ENCODE measurements at regions not wholly inside any gene's neighbourhood (a gene's known extent, or its start where the extent isn't known, plus 50 kb on each side); places are given as distances from the start of the nearest gene placed in this dataset.

DNA sequence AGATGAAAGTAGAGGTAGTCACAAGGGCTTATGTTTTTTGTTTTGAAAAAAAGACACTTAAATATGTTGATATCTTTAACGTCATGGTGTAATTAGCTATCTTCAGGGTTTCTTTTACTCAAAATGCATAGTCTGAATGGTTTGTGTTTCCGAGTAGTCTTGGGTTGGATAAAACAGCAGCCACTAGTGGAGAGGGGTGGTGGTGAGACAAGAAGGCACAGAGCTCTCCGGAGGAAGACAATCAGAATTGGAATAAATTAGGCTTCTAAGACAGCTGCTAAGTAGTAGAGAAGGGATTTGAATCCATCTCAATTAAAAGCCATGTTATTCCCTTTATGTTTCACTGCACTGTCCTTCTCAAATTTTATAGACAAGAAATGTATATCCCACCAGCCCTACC, 240.4 kb upstream of the VEGFC start:
- no peak overlapping the region for H3K9ac ChIP-seq (ENCODE audit: insufficient read depth, low read length, poor library complexity, severe bottlenecking)
- intact Hi-C loops (cut with micrococcal nuclease) = no loop called here
- 86% methylated on average over 1 of the region's 3 CpGs for WGBS (ENCODE audit: insufficient coverage)
- no peaks in the 10 kb centered on the region for H3K9me3 Mint-ChIP-seq
- H3K4me3 Mint-ChIP-seq = no peak overlapping the region
- no peaks in the 10 kb centered on the region for H3K9me3 ChIP-seq (replicated peaks in 1 of 2; ENCODE audit: control insufficient read depth in 1 of 2, insufficient read depth in 1 of 2, low read length in 2 of 2)
- no peaks in the 10 kb centered on the region for H3K27me3 Mint-ChIP-seq (ENCODE audit: low read depth in 3 of 3)
- TF ChIP-seq CTCF (IDR thresholded peaks at IDR 0.05) = no peak
- no peaks in the 10 kb centered on the region for H4K20me1 ChIP-seq (ENCODE audit: insufficient read depth, low read length)
- no peaks in the 10 kb centered on the region for H3K79me2 ChIP-seq (ENCODE audit: insufficient read depth, low read length)
- H3K27ac ChIP-seq (ENCODE audit: low read depth in 1 of 2, low read length in 2 of 2) = no peak overlapping the region
- no peak overlapping the region for H3K4me2 ChIP-seq (replicated peaks; ENCODE audit: extremely low read depth, low read length, poor library complexity, severe bottlenecking)
- no peak for DNase-seq
- no peaks in the 10 kb centered on the region for H3K27me3 ChIP-seq (ENCODE audit: control insufficient read depth in 2 of 2, insufficient read depth in 2 of 2, low read length in 2 of 2)
- H3K4me3 ChIP-seq (replicated peaks in 1 of 3; ENCODE audit: low read depth in 2 of 3, low read length in 3 of 3) = no peak overlapping the region
- H3K36me3 Mint-ChIP-seq = no peaks in the 10 kb centered on the region
- no peak overlapping the region for H3K27ac Mint-ChIP-seq
- H3K36me3 ChIP-seq (replicated peaks in 1 of 2; ENCODE audit: control insufficient read depth in 1 of 2, insufficient read depth in 2 of 2, low read length in 2 of 2) = no peaks in the 10 kb centered on the region
- H3K4me1 Mint-ChIP-seq = no peaks in the 10 kb centered on the region
- no peaks in the 10 kb centered on the region for H3K4me1 ChIP-seq (ENCODE audit: control insufficient read depth in 1 of 2, insufficient read depth in 2 of 2, low read length in 2 of 2)
- no peak overlapping the region for H2AFZ ChIP-seq (ENCODE audit: insufficient read depth, low read depth, low read length, poor library complexity, severe bottlenecking)

GRCh38 chr4:177033632-177034031, 240.9 kb upstream of the VEGFC start:
- no CpG with 5 or more reads among the region's 1 CpG for WGBS (ENCODE audit: insufficient coverage)
- Histone ChIP-seq H2AFZ (ENCODE audit: insufficient read depth, low read depth, low read length, poor library complexity, severe bottlenecking) (no peak overlapping the region), H3K79me2 (ENCODE audit: insufficient read depth, low read length) (no peaks in the 10 kb centered on the region), H3K9ac (ENCODE audit: insufficient read depth, low read length, poor library complexity, severe bottlenecking) (no peak overlapping the region), H4K20me1 (ENCODE audit: insufficient read depth, low read length) (no peaks in the 10 kb centered on the region), H3K27ac (ENCODE audit: low read depth in 1 of 2, low read length in 2 of 2) (no peak overlapping the region), H3K36me3 (replicated peaks in 1 of 2; ENCODE audit: control insufficient read depth in 1 of 2, insufficient read depth in 2 of 2, low read length in 2 of 2) (no peaks in the 10 kb centered on the region), H3K27me3 (ENCODE audit: control insufficient read depth in 2 of 2, insufficient read depth in 2 of 2, low read length in 2 of 2) (no peaks in the 10 kb centered on the region), H3K4me3 (replicated peaks in 1 of 3; ENCODE audit: low read depth in 2 of 3, low read length in 3 of 3) (no peak overlapping the region), H3K9me3 (replicated peaks in 1 of 2; ENCODE audit: control insufficient read depth in 1 of 2, insufficient read depth in 1 of 2, low read length in 2 of 2) (no peaks in the 10 kb centered on the region), H3K4me1 (ENCODE audit: control insufficient read depth in 1 of 2, insufficient read depth in 2 of 2, low read length in 2 of 2) (no peaks in the 10 kb centered on the region), H3K4me2 (replicated peaks; ENCODE audit: extremely low read depth, low read length, poor library complexity, severe bottlenecking) (no peak overlapping the region)
- Mint-ChIP-seq H3K27me3 (ENCODE audit: low read depth in 3 of 3) (no peaks in the 10 kb centered on the region), H3K4me1 (no peaks in the 10 kb centered on the region), H3K36me3 (no peaks in the 10 kb centered on the region), H3K9me3 (no peaks in the 10 kb centered on the region), H3K27ac (no peak overlapping the region), H3K4me3 (no peak overlapping the region)
- intact Hi-C loops (cut with micrococcal nuclease) = no loop called here
- DNase-seq = no peak
- TF ChIP-seq CTCF (IDR thresholded peaks at IDR 0.05) = no peak

Measured in CD14-positive monocyte (primary cell).